MCF 10A (cell line): ENCODE measurements at regions not wholly inside any gene's neighbourhood (a gene's known extent, or its start where the extent isn't known, plus 50 kb on each side); places are given as distances from the start of the nearest gene placed in this dataset.
A peak's percentile ranks its signal among the peaks of the same experiment; 100 is the strongest.

Source experiments
- BruUV-seq: library from RNA; stranded (reverse); fragments of 400-500 nt; replicated peaks from 2 replicates; lab custom pipeline; 2021; lab: Mats Ljungman, UMichigan
- CTCF ChIA-PET: fragments of 300-600 bp; sonication (Branson Sonifier 250); formaldehyde crosslinking; extraction: SDS; loops from one replicate; lab custom pipeline; 2021; ENCODE audit warnings: antibody characterized with exemption, inconsistent platforms; lab: Yijun Ruan, JAX
- POLR2A ChIA-PET: fragments of 300-600, 350-650 bp; sonication (Branson Sonifier 250); formaldehyde crosslinking; extraction: SDS; loops from one replicate; lab custom pipeline; 2020; ENCODE audit warnings: antibody characterized with exemption, inconsistent platforms; lab: Yijun Ruan, JAX
- DNase-seq: peaks from one replicate; pipeline ENCODE4 v3.0.0-alpha.2; 2018; ENCODE audit not compliant: unreplicated experiment
- H3K27ac Mint-ChIP-seq: one replicate; pipeline ENCODE4 v1.8.0; 2022; ENCODE audit warnings: mild to moderate bottlenecking, low read depth, mixed read lengths; ENCODE audit not compliant: unreplicated experiment
- H3K27me3 Mint-ChIP-seq: one replicate; pipeline ENCODE4 v1.8.0; 2022; ENCODE audit warnings: mixed read lengths; ENCODE audit not compliant: insufficient read depth, unreplicated experiment
- H3K36me3 Mint-ChIP-seq: one replicate; pipeline ENCODE4 v1.8.0; 2022; ENCODE audit warnings: mild to moderate bottlenecking, moderate library complexity, mixed read lengths; ENCODE audit not compliant: insufficient read depth, unreplicated experiment
- H3K4me1 Mint-ChIP-seq: one replicate; pipeline ENCODE4 v1.8.0; 2022; ENCODE audit warnings: mixed read lengths; ENCODE audit not compliant: insufficient read depth, unreplicated experiment
- H3K4me3 Mint-ChIP-seq: one replicate; pipeline ENCODE4 v1.8.0; 2022; ENCODE audit warnings: mild to moderate bottlenecking, moderate library complexity, mixed read lengths; ENCODE audit not compliant: unreplicated experiment
- H3K9me3 Mint-ChIP-seq: one replicate; pipeline ENCODE4 v1.8.0; 2022; ENCODE audit warnings: mixed read lengths; ENCODE audit not compliant: unreplicated experiment
- intact Hi-C: fragments of 100-400 bp; cut with micrococcal nuclease; formaldehyde crosslinking; loops from 2 replicates; pipeline ENCODE4 v1.14.1; 2022
- TF ChIP-seq, protein P1 (sequence below): fragments of 200-600 bp; IDR thresholded peaks from one replicate; pipeline ENCODE4 v1.8.0; 2022; ENCODE audit warnings: antibody characterized with exemption, mild to moderate bottlenecking; ENCODE audit not compliant: unreplicated experiment

DNA sequence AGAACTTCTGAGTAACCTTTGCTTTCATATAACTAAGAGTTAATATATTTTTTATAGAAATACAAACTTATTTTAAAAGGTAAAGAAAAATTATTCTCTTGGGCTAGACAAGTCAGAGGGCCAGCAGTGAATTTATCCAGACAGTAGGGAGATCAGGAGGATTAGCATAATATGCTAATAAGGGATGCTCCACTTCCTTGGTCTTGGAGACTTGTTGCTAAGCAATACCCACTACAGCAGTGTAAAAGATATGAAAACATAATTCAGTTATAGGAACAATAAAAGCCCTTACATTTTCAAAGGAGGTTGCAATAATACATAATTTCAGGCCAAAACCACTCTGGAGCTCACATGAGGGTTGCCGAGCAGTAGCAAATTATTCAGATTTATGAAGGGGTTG lies 615.6 kb downstream of the KCNH5 start:
- no peaks in the 10 kb centered on the region for H3K27me3 Mint-ChIP-seq
- peaks cover 5% of the 10 kb centered on the region for H3K4me1 Mint-ChIP-seq
- H3K27ac Mint-ChIP-seq, result no peak overlapping the region
- H3K36me3 Mint-ChIP-seq, result no peaks in the 10 kb centered on the region
- BruUV-seq, result no TSS peak
- intact Hi-C loops, result no loop called here
- H3K4me3 Mint-ChIP-seq, result no peak overlapping the region
- peaks cover 42% of the 10 kb centered on the region for H3K9me3 Mint-ChIP-seq
- ChIA-PET POLR2A (interaction anchor here (1.2 to 1.3 kb wide), 2 partner anchors 12 to 14 kb away, joined by 3 to 5 read pairs; no protein-coding TSS in a partner anchor), CTCF (no interaction called here)
- DNase-seq, result no peak
- TF ChIP-seq, protein P1, sequence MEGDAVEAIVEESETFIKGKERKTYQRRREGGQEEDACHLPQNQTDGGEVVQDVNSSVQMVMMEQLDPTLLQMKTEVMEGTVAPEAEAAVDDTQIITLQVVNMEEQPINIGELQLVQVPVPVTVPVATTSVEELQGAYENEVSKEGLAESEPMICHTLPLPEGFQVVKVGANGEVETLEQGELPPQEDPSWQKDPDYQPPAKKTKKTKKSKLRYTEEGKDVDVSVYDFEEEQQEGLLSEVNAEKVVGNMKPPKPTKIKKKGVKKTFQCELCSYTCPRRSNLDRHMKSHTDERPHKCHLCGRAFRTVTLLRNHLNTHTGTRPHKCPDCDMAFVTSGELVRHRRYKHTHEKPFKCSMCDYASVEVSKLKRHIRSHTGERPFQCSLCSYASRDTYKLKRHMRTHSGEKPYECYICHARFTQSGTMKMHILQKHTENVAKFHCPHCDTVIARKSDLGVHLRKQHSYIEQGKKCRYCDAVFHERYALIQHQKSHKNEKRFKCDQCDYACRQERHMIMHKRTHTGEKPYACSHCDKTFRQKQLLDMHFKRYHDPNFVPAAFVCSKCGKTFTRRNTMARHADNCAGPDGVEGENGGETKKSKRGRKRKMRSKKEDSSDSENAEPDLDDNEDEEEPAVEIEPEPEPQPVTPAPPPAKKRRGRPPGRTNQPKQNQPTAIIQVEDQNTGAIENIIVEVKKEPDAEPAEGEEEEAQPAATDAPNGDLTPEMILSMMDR, result no peak

DNA sequence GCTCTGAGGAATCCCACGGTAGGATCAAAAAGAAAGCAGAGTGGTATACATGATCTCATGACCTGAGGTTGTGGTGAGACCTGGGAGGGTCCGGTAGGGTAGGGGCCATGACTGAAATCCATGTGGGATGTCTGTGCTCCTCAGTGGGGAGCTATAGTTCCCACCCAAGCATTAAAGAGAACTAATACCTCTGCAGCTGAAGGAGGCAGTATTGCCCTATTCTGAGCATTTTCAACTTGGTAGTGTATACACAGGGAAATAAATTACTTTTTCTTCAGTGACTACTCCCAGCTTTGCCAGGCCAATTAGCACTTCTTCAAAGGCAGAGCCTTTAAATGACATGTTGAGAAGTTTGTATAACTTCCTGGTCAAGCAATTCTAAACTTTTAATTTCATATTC lies 613.8 kb downstream of the KCNH5 start:
- ChIA-PET POLR2A (no interaction called here), CTCF (interaction anchor here (0.6 kb wide), 1 partner anchor 12 kb away, joined by 3 read pairs; no protein-coding TSS in a partner anchor)
- H3K27me3 Mint-ChIP-seq, result no peaks in the 10 kb centered on the region
- DNase-seq, result no peak
- no peaks in the 10 kb centered on the region for H3K36me3 Mint-ChIP-seq
- H3K4me3 Mint-ChIP-seq, result no peak overlapping the region
- H3K27ac Mint-ChIP-seq, result no peak overlapping the region
- H3K9me3 Mint-ChIP-seq, result peaks cover 50% of the 10 kb centered on the region
- BruUV-seq, result no TSS peak
- TF ChIP-seq, protein P1, result no peak
- peaks cover 5% of the 10 kb centered on the region for H3K4me1 Mint-ChIP-seq
- intact Hi-C loops, result no loop called here

DNA sequence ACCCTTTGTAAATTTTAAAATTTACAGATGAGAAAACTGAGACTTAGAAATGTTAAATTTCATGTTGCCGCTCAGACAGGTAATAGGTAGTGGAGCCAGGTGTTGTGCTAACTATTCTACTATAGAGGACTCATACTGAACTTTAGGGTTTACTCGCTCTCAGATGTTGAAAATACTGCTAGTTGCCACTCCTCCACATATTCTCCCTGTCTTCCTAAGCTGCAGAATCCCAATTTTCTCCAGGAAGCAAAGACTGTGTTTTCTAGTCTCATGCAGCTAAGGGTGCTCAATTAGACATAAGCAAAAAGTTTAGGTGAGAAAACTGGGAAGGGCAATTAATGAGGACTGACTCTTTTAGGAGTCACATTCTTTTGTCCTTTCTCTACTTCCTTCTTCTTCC lies 612.3 kb downstream of the KCNH5 start:
- H3K4me3 Mint-ChIP-seq, result no peak overlapping the region
- CTCF ChIA-PET, result no interaction called here
- no peaks in the 10 kb centered on the region for H3K36me3 Mint-ChIP-seq
- POLR2A ChIA-PET, result interaction anchor here (0.9 kb wide), 1 partner anchor 237 kb away, joined by 3 read pairs; no protein-coding TSS in a partner anchor
- intact Hi-C loops, result no loop called here
- H3K4me1 Mint-ChIP-seq, result peaks cover 5% of the 10 kb centered on the region
- TF ChIP-seq, protein P1, result no peak
- DNase-seq, result no peak
- H3K27ac Mint-ChIP-seq, result no peak overlapping the region
- H3K27me3 Mint-ChIP-seq, result no peaks in the 10 kb centered on the region
- peaks cover 44% of the 10 kb centered on the region for H3K9me3 Mint-ChIP-seq
- no TSS peak for BruUV-seq

DNA sequence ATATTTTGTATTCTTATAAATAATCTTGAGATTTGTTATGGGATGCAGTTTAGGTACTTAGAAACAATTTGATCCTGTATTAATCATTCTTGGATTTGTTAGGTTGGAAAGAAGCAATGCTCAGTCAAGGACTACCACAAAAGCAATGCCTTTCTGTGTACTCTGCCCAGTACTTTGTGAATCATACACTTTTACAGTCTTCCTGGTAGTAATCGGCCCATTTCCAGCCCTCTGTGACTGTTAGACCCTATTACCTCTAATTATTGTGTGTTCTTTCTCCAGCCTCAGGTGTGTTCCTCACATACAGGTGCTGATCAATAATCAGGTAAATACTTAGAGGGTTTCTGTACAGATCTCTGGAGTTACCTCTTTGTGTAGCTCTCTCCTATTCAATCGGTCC lies 609.0 kb downstream of the KCNH5 start:
- CTCF ChIA-PET, result no interaction called here
- Mint-ChIP-seq H3K36me3 (no peaks in the 10 kb centered on the region), H3K4me3 (no peak overlapping the region), H3K9me3 (peaks cover 57% of the 10 kb centered on the region), H3K27me3 (no peaks in the 10 kb centered on the region), H3K27ac (peak overlapping the region; percentile 67), H3K4me1 (no peaks in the 10 kb centered on the region)
- DNase-seq, result peak; percentile 15
- intact Hi-C loops, result no loop called here
- POLR2A ChIA-PET, result no interaction called here
- no TSS peak for BruUV-seq
- TF ChIP-seq, protein P1, result no peak
